ENCODE measurements at regions not wholly inside any gene's neighbourhood (a gene's known extent, or its start where the extent isn't known, plus 50 kb on each side); places are given as distances from the start of the nearest gene placed in this dataset.

DNA sequence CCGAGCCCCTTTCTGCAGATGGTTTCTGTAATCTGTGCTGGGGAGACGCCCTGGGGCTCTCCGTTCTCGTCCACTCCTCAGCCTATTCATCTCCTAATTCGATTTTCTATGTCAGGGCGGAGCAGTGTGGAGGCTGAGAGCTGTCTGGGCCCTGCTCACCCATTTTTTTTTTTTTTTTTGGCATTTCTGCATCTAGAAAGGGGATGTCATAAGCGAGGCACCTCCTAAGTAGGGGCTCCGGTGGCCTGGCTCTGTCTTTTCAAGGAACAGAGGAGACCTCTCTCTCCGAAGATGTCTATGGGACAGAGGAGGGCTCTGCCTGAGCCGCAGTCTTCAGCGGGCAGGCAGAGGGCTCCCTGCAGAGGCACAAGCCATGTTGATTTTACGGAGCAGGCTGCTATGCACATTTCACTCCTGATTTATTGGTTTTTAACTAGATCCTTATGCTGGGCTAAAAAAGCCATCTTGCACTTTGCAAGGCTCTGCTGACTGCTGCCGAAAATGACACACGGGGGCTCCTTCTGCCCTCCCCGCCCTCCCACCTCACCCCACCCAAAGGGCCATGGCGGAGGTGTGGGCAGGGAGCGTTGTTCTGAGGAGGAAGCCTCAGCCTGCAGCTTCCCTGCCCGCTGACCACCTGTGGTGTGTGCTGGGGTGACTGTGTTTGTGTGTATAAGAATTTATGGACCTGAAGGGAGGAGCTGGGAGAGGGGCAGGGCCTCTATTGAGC lies 71.0 kb downstream of the FOXD2 start:
- Histone ChIP-seq H3K27ac (ENCODE audit: low read depth) (no peak overlapping the region), H3K9me2 (ENCODE audit: insufficient read depth) (no peaks in the 10 kb centered on the region), H3K4me3 (peak overlapping the region; percentile 73), H3K79me2 (replicated peaks; ENCODE audit: insufficient read depth) (no peaks in the 10 kb centered on the region), H3F3A (replicated peaks; ENCODE audit: low read depth) (no peaks in the 10 kb centered on the region), H3K27me3 (ENCODE audit: insufficient read depth) (peaks cover 84% of the 10 kb centered on the region), H2AFZ (peak overlapping the region; percentile 94), H3K4me1 (ENCODE audit: insufficient read depth) (peaks cover 9% of the 10 kb centered on the region; the same call in 1 of the 2 replicates), H4K20me1 (replicated peaks; ENCODE audit: insufficient read depth) (no peaks in the 10 kb centered on the region; the same call in 1 of the 2 replicates), H3K36me3 (ENCODE audit: insufficient read depth) (no peaks in the 10 kb centered on the region), H3K4me2 (peak overlapping the region; percentile 95)
- TF ChIP-seq NANOG (IDR thresholded peaks at IDR 0.05; ENCODE audit: borderline replicate concordance) (no peak), EZH2 (IDR thresholded peaks at IDR 0.05; ENCODE audit: low read depth, unreplicated experiment) (peak; percentile 41), ETS1 (IDR thresholded peaks at IDR 0.05) (no peak), ZNF114 (CRISPR knock-in tag; IDR thresholded peaks at IDR 0.05) (no peak)
- TF ChIP-seq, protein P1, sequence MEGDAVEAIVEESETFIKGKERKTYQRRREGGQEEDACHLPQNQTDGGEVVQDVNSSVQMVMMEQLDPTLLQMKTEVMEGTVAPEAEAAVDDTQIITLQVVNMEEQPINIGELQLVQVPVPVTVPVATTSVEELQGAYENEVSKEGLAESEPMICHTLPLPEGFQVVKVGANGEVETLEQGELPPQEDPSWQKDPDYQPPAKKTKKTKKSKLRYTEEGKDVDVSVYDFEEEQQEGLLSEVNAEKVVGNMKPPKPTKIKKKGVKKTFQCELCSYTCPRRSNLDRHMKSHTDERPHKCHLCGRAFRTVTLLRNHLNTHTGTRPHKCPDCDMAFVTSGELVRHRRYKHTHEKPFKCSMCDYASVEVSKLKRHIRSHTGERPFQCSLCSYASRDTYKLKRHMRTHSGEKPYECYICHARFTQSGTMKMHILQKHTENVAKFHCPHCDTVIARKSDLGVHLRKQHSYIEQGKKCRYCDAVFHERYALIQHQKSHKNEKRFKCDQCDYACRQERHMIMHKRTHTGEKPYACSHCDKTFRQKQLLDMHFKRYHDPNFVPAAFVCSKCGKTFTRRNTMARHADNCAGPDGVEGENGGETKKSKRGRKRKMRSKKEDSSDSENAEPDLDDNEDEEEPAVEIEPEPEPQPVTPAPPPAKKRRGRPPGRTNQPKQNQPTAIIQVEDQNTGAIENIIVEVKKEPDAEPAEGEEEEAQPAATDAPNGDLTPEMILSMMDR (conservative IDR thresholded peaks at IDR 0.05; ENCODE audit: low read depth in 2 of 2) = no peak
- ATAC-seq (peak; percentile 73), DNase-seq (ENCODE audit: low spot score) (peak; percentile 20)
- Mint-ChIP-seq H3K4me1 (no peaks in the 10 kb centered on the region; the same call in 2 of the 3 replicates), H3K4me3 (peak overlapping the region; percentile 73), H3K27me3 (ENCODE audit: insufficient read depth, low read depth, poor library complexity) (peaks cover 42% of the 10 kb centered on the region), H3K9me3 (no peaks in the 10 kb centered on the region), H3K36me3 (ENCODE audit: low read depth) (no peaks in the 10 kb centered on the region), H3K27ac (no peak overlapping the region)

DNA sequence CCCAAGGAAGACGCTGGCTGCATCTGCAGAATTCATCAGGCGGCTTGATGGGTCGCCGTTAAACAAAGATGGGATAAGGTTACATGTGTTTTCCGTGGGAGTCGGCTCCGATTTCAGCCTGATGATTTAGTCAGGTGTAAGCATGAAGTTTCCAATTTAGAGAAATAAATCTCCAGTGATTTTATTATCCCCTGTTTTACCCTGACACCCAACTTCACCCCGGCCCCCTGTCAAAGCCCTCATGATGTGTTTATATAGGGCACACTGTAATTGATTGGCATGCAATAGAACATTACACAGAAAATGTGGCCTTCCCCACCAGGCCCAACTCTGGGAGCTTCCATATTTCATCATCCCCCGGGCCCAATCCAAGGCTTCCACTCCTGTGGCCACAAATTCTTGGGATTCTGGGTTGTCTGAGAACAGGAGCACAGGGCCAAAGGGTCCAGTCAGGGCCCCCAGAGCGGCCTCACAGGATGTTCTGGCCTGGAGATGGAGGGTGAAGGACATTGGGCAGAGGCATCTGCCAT lies 72.5 kb downstream of the FOXD2 start:
- Histone ChIP-seq H3K4me1 (ENCODE audit: insufficient read depth) (peaks cover 9% of the 10 kb centered on the region; the same call in 1 of the 2 replicates), H3K4me2 (no peak overlapping the region), H2AFZ (no peak overlapping the region), H3K79me2 (replicated peaks; ENCODE audit: insufficient read depth) (no peaks in the 10 kb centered on the region), H3K27me3 (ENCODE audit: insufficient read depth) (peaks cover 80% of the 10 kb centered on the region), H3K9me2 (ENCODE audit: insufficient read depth) (no peaks in the 10 kb centered on the region), H3K27ac (ENCODE audit: low read depth) (no peak overlapping the region), H3K4me3 (no peak overlapping the region), H3K36me3 (ENCODE audit: insufficient read depth) (no peaks in the 10 kb centered on the region), H4K20me1 (replicated peaks; ENCODE audit: insufficient read depth) (no peaks in the 10 kb centered on the region; the same call in 1 of the 2 replicates), H3F3A (replicated peaks; ENCODE audit: low read depth) (no peaks in the 10 kb centered on the region)
- no peak for TF ChIP-seq ZNF114 (CRISPR knock-in tag; IDR thresholded peaks at IDR 0.05)
- peak; percentile 7 for TF ChIP-seq EZH2 (IDR thresholded peaks at IDR 0.05; ENCODE audit: low read depth, unreplicated experiment)
- no peak for DNase-seq (ENCODE audit: low spot score)
- Mint-ChIP-seq H3K27me3 (ENCODE audit: insufficient read depth, low read depth, poor library complexity) (peaks cover 42% of the 10 kb centered on the region), H3K4me1 (no peaks in the 10 kb centered on the region; the same call in 2 of the 3 replicates), H3K36me3 (ENCODE audit: low read depth) (no peaks in the 10 kb centered on the region), H3K27ac (no peak overlapping the region), H3K4me3 (no peak overlapping the region), H3K9me3 (no peaks in the 10 kb centered on the region)
- ATAC-seq = no peak
